Natural killer cell (primary cell): ENCODE measurements at regions not wholly inside any gene's neighbourhood (a gene's known extent, or its start where the extent isn't known, plus 50 kb on each side); places are given as distances from the start of the nearest gene placed in this dataset.

Experiments
- ATAC-seq, 3 donors: fragments of 150-1000 bp in 2 of 3; fragments of 200-7000 bp in 1 of 3; cut with Tn5 transposase; 1 replicate in 1 of 3; 2 replicates in 2 of 3; pipeline ENCODE4 v1.10.0; 2021; ENCODE audit warnings: mild to moderate bottlenecking in 2 of 3, moderate library complexity in 2 of 3
- DNase-seq, 2 donors: peaks; one replicate each; pipeline versions ENCODE4 v3.0.0 to v3.0.0-alpha.2; 2013 to 2021; ENCODE audit warnings: mixed read lengths in 1 of 2
- H3K27ac ChIP-seq: one replicate; pipeline ENCODE4 v1.5.1; 2013; ENCODE audit warnings: mild to moderate bottlenecking, low read length
- H3K27me3 ChIP-seq: one replicate; pipeline ENCODE4 v1.6.1; 2013; ENCODE audit warnings: low read length; ENCODE audit not compliant: control insufficient read depth, insufficient read depth
- H3K36me3 ChIP-seq: one replicate; pipeline ENCODE4 v1.6.1; 2013; ENCODE audit warnings: low read length; ENCODE audit not compliant: control insufficient read depth, insufficient read depth
- H3K4me1 ChIP-seq: one replicate; pipeline ENCODE4 v1.6.1; 2013; ENCODE audit warnings: low read length; ENCODE audit not compliant: control insufficient read depth, insufficient read depth
- H3K4me3 ChIP-seq: one replicate; pipeline ENCODE4 v1.5.1; 2013; ENCODE audit warnings: low read length
- H3K9me3 ChIP-seq: one replicate; pipeline ENCODE4 v1.6.1; 2013; ENCODE audit warnings: low read length; ENCODE audit not compliant: control insufficient read depth, insufficient read depth
- H3K27ac Mint-ChIP-seq, 2 donors: one replicate each; pipeline ENCODE4 v1.8.0; 2022; ENCODE audit warnings: mild to moderate bottlenecking in 2 of 2, mixed read lengths in 2 of 2, moderate library complexity in 1 of 2
- H3K27me3 Mint-ChIP-seq, 2 donors: one replicate each; pipeline ENCODE4 v1.8.0; 2022; ENCODE audit warnings: low read depth in 2 of 2, mixed read lengths in 2 of 2
- H3K36me3 Mint-ChIP-seq: one replicate; pipeline ENCODE4 v1.8.0; 2022; ENCODE audit warnings: mixed read lengths
- H3K4me1 Mint-ChIP-seq, 2 donors: one replicate each; pipeline ENCODE4 v1.8.0; 2022; ENCODE audit warnings: mixed read lengths in 2 of 2
- H3K4me3 Mint-ChIP-seq: one replicate; pipeline ENCODE4 v1.8.0; 2022; ENCODE audit warnings: mild to moderate bottlenecking, moderate library complexity, mixed read lengths
- H3K9me3 Mint-ChIP-seq, 2 donors: one replicate each; pipeline ENCODE4 v1.8.0; 2022; ENCODE audit warnings: mixed read lengths in 2 of 2
- CTCF ChIP-seq: fragments of 200-600 bp; IDR thresholded peaks from one replicate; pipeline ENCODE4 v1.8.0; 2022; ENCODE audit warnings: antibody characterized with exemption
- WGBS: methylation state at CpG from one replicate; pipeline ENCODE4 v1.1.7; 2013; ENCODE audit warnings: missing lambda C conversion rate; ENCODE audit not compliant: insufficient coverage; 5-methylcytosine and 5-hydroxymethylcytosine counted together
- intact Hi-C: fragments of 100-400 bp; cut with micrococcal nuclease; formaldehyde crosslinking; loops from one replicate; pipeline ENCODE4 v1.14.2; 2022

- H3K4me1 Mint-ChIP-seq, result no peaks in the 10 kb centered on the region
- no peak overlapping the region for H3K4me3 Mint-ChIP-seq
- H3K4me1 ChIP-seq, result no peaks in the 10 kb centered on the region
- no peaks in the 10 kb centered on the region for H3K27me3 ChIP-seq
- peaks cover 0 to 5% of the 10 kb centered on the region in 2 donors for H3K27me3 Mint-ChIP-seq
- no peak overlapping the region for H3K27ac Mint-ChIP-seq
- no peak overlapping the region for H3K4me3 ChIP-seq
- H3K36me3 Mint-ChIP-seq, result no peaks in the 10 kb centered on the region
- WGBS, result 96% methylated on average over 4 of the region's 6 CpGs
- no peaks in the 10 kb centered on the region for H3K9me3 ChIP-seq
- no peak for DNase-seq
- no peaks in the 10 kb centered on the region for H3K9me3 Mint-ChIP-seq
- no peak for TF ChIP-seq CTCF
- H3K27ac ChIP-seq, result no peak overlapping the region
- ATAC-seq, result no peak
- no peaks in the 10 kb centered on the region for H3K36me3 ChIP-seq
- intact Hi-C loops, result no loop called here
These were observed 265.7 kb downstream of the TMEM167A start for GRCh38 chr5:82811490-82811889.

- Histone ChIP-seq H3K9me3 (no peaks in the 10 kb centered on the region), H3K4me3 (no peak overlapping the region), H3K36me3 (no peaks in the 10 kb centered on the region), H3K27ac (no peak overlapping the region), H3K27me3 (no peaks in the 10 kb centered on the region), H3K4me1 (no peaks in the 10 kb centered on the region)
- WGBS, result 92% methylated on average over 1 of the region's 2 CpGs
- DNase-seq, result no peak
- intact Hi-C loops, result no loop called here
- H3K36me3 Mint-ChIP-seq, result no peaks in the 10 kb centered on the region
- H3K4me1 Mint-ChIP-seq, result no peaks in the 10 kb centered on the region
- peaks cover 0 to 5% of the 10 kb centered on the region in 2 donors for H3K27me3 Mint-ChIP-seq
- H3K4me3 Mint-ChIP-seq, result no peak overlapping the region
- ATAC-seq, result no peak
- no peak overlapping the region for H3K27ac Mint-ChIP-seq
- no peaks in the 10 kb centered on the region for H3K9me3 Mint-ChIP-seq
- TF ChIP-seq CTCF, result no peak
These were observed 267.6 kb downstream of the TMEM167A start for GRCh38 chr5:82809420-82810143.

GRCh38 chr5:82808960-82809359 lies 268.2 kb downstream of the TMEM167A start:
- Mint-ChIP-seq H3K4me3 (no peak overlapping the region), H3K4me1 (no peaks in the 10 kb centered on the region), H3K27ac (no peak overlapping the region), H3K9me3 (no peaks in the 10 kb centered on the region), H3K27me3 (peaks cover 0 to 5% of the 10 kb centered on the region in 2 donors), H3K36me3 (no peaks in the 10 kb centered on the region)
- Histone ChIP-seq H3K27ac (no peak overlapping the region), H3K36me3 (no peaks in the 10 kb centered on the region), H3K27me3 (no peaks in the 10 kb centered on the region), H3K4me1 (no peaks in the 10 kb centered on the region), H3K4me3 (no peak overlapping the region), H3K9me3 (no peaks in the 10 kb centered on the region)
- DNase-seq (no peak), ATAC-seq (no peak)
- intact Hi-C loops, result no loop called here
- 63% methylated on average over 2 of the region's 3 CpGs for WGBS
- no peak for TF ChIP-seq CTCF

- Mint-ChIP-seq H3K4me3 (no peak overlapping the region), H3K4me1 (no peaks in the 10 kb centered on the region), H3K27me3 (peaks cover 0 to 3% of the 10 kb centered on the region in 2 donors), H3K36me3 (no peaks in the 10 kb centered on the region), H3K9me3 (no peaks in the 10 kb centered on the region), H3K27ac (no peak overlapping the region)
- no peak for TF ChIP-seq CTCF
- ATAC-seq (no peak), DNase-seq (no peak)
- intact Hi-C loops, result no loop called here
- no peak overlapping the region for H3K4me3 ChIP-seq
- no peaks in the 10 kb centered on the region for H3K9me3 ChIP-seq
- H3K4me1 ChIP-seq, result no peaks in the 10 kb centered on the region
- H3K27me3 ChIP-seq, result no peaks in the 10 kb centered on the region
- no peak overlapping the region for H3K27ac ChIP-seq
- H3K36me3 ChIP-seq, result no peaks in the 10 kb centered on the region
- 100% methylated on average over 1 of the region's 2 CpGs for WGBS
These were observed 270.2 kb downstream of the TMEM167A start for GRCh38 chr5:82807021-82807420.
